Trophoblast cell (in vitro differentiated cells and primary cell): ENCODE measurements at regions not wholly inside any gene's neighbourhood (a gene's known extent, or its start where the extent isn't known, plus 50 kb on each side); places are given as distances from the start of the nearest gene placed in this dataset.
"Not testable (repeated sequence)": the region's sequence is repeated elsewhere in the genome, so short reads cannot be mapped to it uniquely, and the experiment has no call there.

ENCODE experiments used
- DNase-seq, 2 donors: peaks; one replicate each; pipeline ENCODE4 v3.0.0-alpha.2; 2016
- H2AFZ ChIP-seq: 2 replicates; pipeline ENCODE4 v1.6.1; 2013; ENCODE audit warnings: low read length, moderate library complexity, mild to moderate bottlenecking; ENCODE audit not compliant: insufficient read depth, poor library complexity
- H2AK5ac ChIP-seq: 2 replicates; pipeline ENCODE4 v1.6.1; 2013; ENCODE audit warnings: mild to moderate bottlenecking, low read length
- H2BK120ac ChIP-seq: 2 replicates; pipeline ENCODE4 v1.6.1; 2013; ENCODE audit warnings: low read length, mild to moderate bottlenecking, moderate library complexity; ENCODE audit not compliant: insufficient read depth, poor library complexity
- H2BK12ac ChIP-seq: 2 replicates; pipeline ENCODE4 v1.6.1; 2013; ENCODE audit warnings: mild to moderate bottlenecking, low read length, moderate library complexity
- H2BK5ac ChIP-seq: 2 replicates; pipeline ENCODE4 v1.6.1; 2013; ENCODE audit warnings: low read length, low read depth, moderate library complexity, mild to moderate bottlenecking; ENCODE audit not compliant: poor library complexity
- H3K14ac ChIP-seq: 2 replicates; pipeline ENCODE4 v1.6.1; 2013; ENCODE audit warnings: mild to moderate bottlenecking, low read length
- H3K18ac ChIP-seq: 2 replicates; pipeline ENCODE4 v1.6.1; 2013; ENCODE audit warnings: mild to moderate bottlenecking, low read length
- H3K23ac ChIP-seq: 2 replicates; pipeline ENCODE4 v1.6.1; 2013; ENCODE audit warnings: low read length
- H3K27ac ChIP-seq: 2 replicates; pipeline ENCODE4 v1.5.1; 2013; ENCODE audit warnings: low read depth, mild to moderate bottlenecking, inconsistent platforms, low read length, moderate library complexity
- H3K27me3 ChIP-seq: 2 replicates; pipeline ENCODE4 v1.6.1; 2013; ENCODE audit warnings: inconsistent platforms, mild to moderate bottlenecking, low read length, moderate library complexity; ENCODE audit not compliant: insufficient read depth
- H3K36me3 ChIP-seq, 2 experiments: 1 replicate in 1 of 2; 2 replicates in 1 of 2; pipeline ENCODE4 v1.6.1; 2013; ENCODE audit warnings: low read length in 2 of 2, mild to moderate bottlenecking in 2 of 2, moderate library complexity in 1 of 2; ENCODE audit not compliant: insufficient read depth in 2 of 2, control insufficient read depth in 1 of 2
- H3K4ac ChIP-seq: 2 replicates; pipeline ENCODE4 v1.6.1; 2013; ENCODE audit warnings: low read depth, mild to moderate bottlenecking, low read length, moderate library complexity
- H3K4me1 ChIP-seq, 2 experiments: 1 replicate in 1 of 2; 2 replicates in 1 of 2; pipeline ENCODE4 v1.6.1; 2013; ENCODE audit warnings: low read length in 2 of 2, mild to moderate bottlenecking in 2 of 2, moderate library complexity in 1 of 2; ENCODE audit not compliant: insufficient read depth in 2 of 2, control insufficient read depth in 1 of 2
- H3K4me2 ChIP-seq: 2 replicates; pipeline ENCODE4 v1.6.1; 2013; ENCODE audit warnings: inconsistent platforms, mild to moderate bottlenecking, low read length, moderate library complexity
- H3K4me3 ChIP-seq: 2 replicates; pipeline ENCODE4 v1.5.1; 2013; ENCODE audit warnings: mild to moderate bottlenecking, low read depth, low read length, inconsistent platforms
- H3K79me1 ChIP-seq: one replicate; pipeline ENCODE4 v1.6.1; 2013; ENCODE audit warnings: low read length
- H3K79me2 ChIP-seq: 2 replicates; pipeline ENCODE4 v1.6.1; 2013; ENCODE audit warnings: low read length, mild to moderate bottlenecking; ENCODE audit not compliant: control insufficient read depth, insufficient read depth, poor library complexity
- H3K9ac ChIP-seq: 2 replicates; pipeline ENCODE4 v1.6.1; 2013; ENCODE audit warnings: mild to moderate bottlenecking, low read length
- H3K9me3 ChIP-seq: 2 replicates; pipeline ENCODE4 v1.6.1; 2013; ENCODE audit warnings: low read depth, mild to moderate bottlenecking, control low read depth, inconsistent platforms, low read length; ENCODE audit not compliant: insufficient read depth
- H4K12ac ChIP-seq: 2 replicates; pipeline ENCODE4 v1.6.1; 2013; ENCODE audit warnings: low read depth, mild to moderate bottlenecking, low read length, moderate library complexity
- H4K8ac ChIP-seq: 2 replicates; pipeline ENCODE4 v1.6.1; 2013; ENCODE audit warnings: low read depth, mild to moderate bottlenecking, low read length, moderate library complexity
- H4K91ac ChIP-seq: one replicate; pipeline ENCODE4 v1.6.1; 2013; ENCODE audit warnings: low read depth, mild to moderate bottlenecking, low read length, moderate library complexity
- WGBS: extraction: QIAGEN DNeasy Blood & Tissue Kit; methylation state at CpG from one replicate; pipeline ENCODE4 v1.1.7; 2013; ENCODE audit warnings: missing lambda C conversion rate; ENCODE audit not compliant: insufficient read length, insufficient coverage; ENCODE audit errors: extremely low coverage; 5-methylcytosine and 5-hydroxymethylcytosine counted together

GRCh38 chr10:27383595-27384542 lies 120.2 kb upstream of the RAB18 start:
- Histone ChIP-seq H3K79me1 (no peaks in the 10 kb centered on the region), H2AK5ac (no peak overlapping the region), H4K91ac (no peak overlapping the region), H3K4me1 (no peaks in the 10 kb centered on the region), H3K36me3 (no peaks in the 10 kb centered on the region), H3K4me2 (no peak overlapping the region), H3K79me2 (no peaks in the 10 kb centered on the region), H3K4me3 (no peak overlapping the region), H3K18ac (no peak overlapping the region), H2BK5ac (no peak overlapping the region), H4K12ac (no peak overlapping the region), H3K4ac (no peak overlapping the region), H4K8ac (no peak overlapping the region), H3K27me3 (no peaks in the 10 kb centered on the region), H3K27ac (no peak overlapping the region), H2AFZ (no peak overlapping the region), H3K9me3 (no peaks in the 10 kb centered on the region), H2BK12ac (no peak overlapping the region), H2BK120ac (no peak overlapping the region), H3K23ac (no peak overlapping the region), H3K14ac (no peak overlapping the region), H3K9ac (no peak overlapping the region)
- DNase-seq = peak in 1 of 2 donors; percentile 3
- no CpG with 5 or more reads among the region's 5 CpGs for WGBS

- no peaks in the 10 kb centered on the region for H3K27me3 ChIP-seq
- no peak overlapping the region for H4K8ac ChIP-seq
- no peak overlapping the region for H3K9ac ChIP-seq
- DNase-seq = no peak
- no peak overlapping the region for H2BK120ac ChIP-seq
- no peak overlapping the region for H2BK12ac ChIP-seq
- no peak overlapping the region for H2AFZ ChIP-seq
- no peak overlapping the region for H3K14ac ChIP-seq
- no peak overlapping the region for H3K23ac ChIP-seq
- H2AK5ac ChIP-seq = no peak overlapping the region
- H3K18ac ChIP-seq = no peak overlapping the region
- H2BK5ac ChIP-seq = no peak overlapping the region
- H3K4me3 ChIP-seq = no peak overlapping the region
- no peak overlapping the region for H4K91ac ChIP-seq
- H4K12ac ChIP-seq = no peak overlapping the region
- no peaks in the 10 kb centered on the region for H3K4me1 ChIP-seq
- no peak overlapping the region for H3K4ac ChIP-seq
- H3K27ac ChIP-seq = no peak overlapping the region
- no peaks in the 10 kb centered on the region for H3K36me3 ChIP-seq
- no peak overlapping the region for H3K4me2 ChIP-seq
- H3K79me1 ChIP-seq = no peaks in the 10 kb centered on the region
- H3K9me3 ChIP-seq = no peaks in the 10 kb centered on the region
- no CpG with 5 or more reads among the region's 3 CpGs for WGBS
- no peaks in the 10 kb centered on the region for H3K79me2 ChIP-seq
These were observed 121.9 kb upstream of the RAB18 start for GRCh38 chr10:27382176-27382575.

- Histone ChIP-seq H2AK5ac (no peak overlapping the region), H3K79me1 (no peaks in the 10 kb centered on the region), H3K4me1 (no peaks in the 10 kb centered on the region), H2BK12ac (no peak overlapping the region), H3K79me2 (no peaks in the 10 kb centered on the region), H3K36me3 (no peaks in the 10 kb centered on the region), H2AFZ (no peak overlapping the region), H3K4me3 (no peak overlapping the region), H3K4ac (no peak overlapping the region), H4K12ac (no peak overlapping the region), H3K23ac (no peak overlapping the region), H2BK120ac (no peak overlapping the region), H3K9ac (peak overlapping the region; percentile 23), H2BK5ac (no peak overlapping the region), H3K4me2 (no peak overlapping the region), H3K27ac (no peak overlapping the region), H3K9me3 (no peaks in the 10 kb centered on the region), H4K8ac (no peak overlapping the region), H4K91ac (no peak overlapping the region), H3K18ac (no peak overlapping the region), H3K27me3 (no peaks in the 10 kb centered on the region), H3K14ac (no peak overlapping the region)
- no peak for DNase-seq
- no CpG with 5 or more reads among the region's 6 CpGs for WGBS
These were observed 123.2 kb upstream of the RAB18 start for GRCh38 chr10:27380929-27381358.

GRCh38 chr10:27379041-27379440 lies 125.1 kb upstream of the RAB18 start:
- H4K12ac ChIP-seq, H3K4me3 ChIP-seq, H3K79me2 ChIP-seq, H3K79me1 ChIP-seq, H3K27me3 ChIP-seq, H3K4me2 ChIP-seq, H4K91ac ChIP-seq, H3K18ac ChIP-seq, H3K9ac ChIP-seq, H2AK5ac ChIP-seq, DNase-seq, H3K23ac ChIP-seq, H3K4me1 ChIP-seq, H4K8ac ChIP-seq, H3K9me3 ChIP-seq, H3K27ac ChIP-seq, H2AFZ ChIP-seq, H2BK120ac ChIP-seq, H3K14ac ChIP-seq, H2BK12ac ChIP-seq, H3K36me3 ChIP-seq, H3K4ac ChIP-seq, H2BK5ac ChIP-seq: not testable (repeated sequence)
- WGBS = no CpG with 5 or more reads among the region's 2 CpGs
